Osteocyte (in vitro differentiated cells): ENCODE measurements at regions not wholly inside any gene's neighbourhood (a gene's known extent, or its start where the extent isn't known, plus 50 kb on each side); places are given as distances from the start of the nearest gene placed in this dataset.

Experiments
- DNase-seq: peaks from one replicate; pipeline ENCODE4 v3.0.0; 2021; ENCODE audit warnings: mixed read lengths; ENCODE audit not compliant: unreplicated experiment; ENCODE audit errors: extremely low spot score
- H3K27ac Mint-ChIP-seq: one replicate; pipeline ENCODE4 v1.8.0; 2021; ENCODE audit warnings: mild to moderate bottlenecking, mixed read lengths; ENCODE audit not compliant: unreplicated experiment
- H3K27me3 Mint-ChIP-seq: one replicate; pipeline ENCODE4 v1.8.0; 2021; ENCODE audit warnings: mixed read lengths; ENCODE audit not compliant: unreplicated experiment
- H3K36me3 Mint-ChIP-seq: one replicate; pipeline ENCODE4 v1.8.0; 2021; ENCODE audit warnings: mixed read lengths; ENCODE audit not compliant: unreplicated experiment
- H3K4me1 Mint-ChIP-seq: one replicate; pipeline ENCODE4 v1.8.0; 2021; ENCODE audit warnings: mixed read lengths; ENCODE audit not compliant: unreplicated experiment
- H3K4me3 Mint-ChIP-seq: one replicate; pipeline ENCODE4 v1.8.0; 2021; ENCODE audit warnings: mild to moderate bottlenecking, moderate library complexity, mixed read lengths; ENCODE audit not compliant: unreplicated experiment
- H3K9me3 Mint-ChIP-seq: one replicate; pipeline ENCODE4 v1.8.0; 2021; ENCODE audit warnings: mixed read lengths; ENCODE audit not compliant: unreplicated experiment
- CTCF ChIP-seq: fragments of 200-600 bp; sonication (generic); IDR thresholded peaks from 2 replicates; pipeline ENCODE4 v1.5.0; 2021; ENCODE audit warnings: antibody characterized with exemption, mild to moderate bottlenecking, moderate library complexity

DNA sequence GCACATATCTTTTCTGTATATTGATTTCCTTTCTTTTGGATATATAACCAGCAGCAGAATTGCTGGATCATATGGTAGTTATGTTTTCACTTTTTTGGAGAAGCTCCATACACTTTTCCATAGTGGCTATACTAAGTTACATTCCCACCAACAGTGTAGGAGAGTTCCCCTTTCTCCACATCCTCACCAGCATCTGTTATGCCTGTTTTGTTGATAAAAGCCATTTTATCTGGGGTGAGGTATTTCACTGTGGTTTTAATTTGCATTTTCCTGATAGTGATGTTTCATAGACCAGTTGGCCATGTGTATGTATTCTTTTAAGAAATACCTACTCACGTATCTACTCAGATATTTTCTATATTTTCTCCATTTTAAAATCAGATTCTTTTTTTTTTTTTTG is 419.3 kb upstream of the FAT3 start:
- peaks cover 3% of the 10 kb centered on the region for H3K27me3 Mint-ChIP-seq
- H3K9me3 Mint-ChIP-seq = no peaks in the 10 kb centered on the region
- no peak for TF ChIP-seq CTCF
- no peak overlapping the region for H3K4me3 Mint-ChIP-seq
- peaks cover 3% of the 10 kb centered on the region for H3K4me1 Mint-ChIP-seq
- no peak for DNase-seq
- no peak overlapping the region for H3K27ac Mint-ChIP-seq
- no peaks in the 10 kb centered on the region for H3K36me3 Mint-ChIP-seq

GRCh38 chr11:91804042-91804441 is 420.6 kb upstream of the FAT3 start:
- Mint-ChIP-seq H3K9me3 (no peaks in the 10 kb centered on the region), H3K4me1 (peaks cover 3% of the 10 kb centered on the region), H3K4me3 (no peak overlapping the region), H3K27me3 (peaks cover 3% of the 10 kb centered on the region), H3K36me3 (no peaks in the 10 kb centered on the region), H3K27ac (no peak overlapping the region)
- TF ChIP-seq CTCF = no peak
- no peak for DNase-seq

- peaks cover 3% of the 10 kb centered on the region for H3K27me3 Mint-ChIP-seq
- H3K27ac Mint-ChIP-seq = no peak overlapping the region
- TF ChIP-seq CTCF = no peak
- no peak for DNase-seq
- H3K36me3 Mint-ChIP-seq = no peaks in the 10 kb centered on the region
- no peak overlapping the region for H3K4me3 Mint-ChIP-seq
- peaks cover 3% of the 10 kb centered on the region for H3K4me1 Mint-ChIP-seq
- no peaks in the 10 kb centered on the region for H3K9me3 Mint-ChIP-seq
Measured at GRCh38 chr11:91802475-91802874, 422.1 kb upstream of the FAT3 start.

GRCh38 chr11:91800208-91800914 is 424.3 kb upstream of the FAT3 start:
- no peak overlapping the region for H3K27ac Mint-ChIP-seq
- no peak for TF ChIP-seq CTCF
- H3K36me3 Mint-ChIP-seq = no peaks in the 10 kb centered on the region
- DNase-seq = no peak
- H3K4me1 Mint-ChIP-seq = peaks cover 3% of the 10 kb centered on the region
- peaks cover 3% of the 10 kb centered on the region for H3K27me3 Mint-ChIP-seq
- H3K9me3 Mint-ChIP-seq = no peaks in the 10 kb centered on the region
- H3K4me3 Mint-ChIP-seq = no peak overlapping the region

GRCh38 chr11:91798240-91798639 is 426.4 kb upstream of the FAT3 start:
- Mint-ChIP-seq H3K4me1 (no peaks in the 10 kb centered on the region), H3K27me3 (peaks cover 3% of the 10 kb centered on the region), H3K4me3 (no peak overlapping the region), H3K36me3 (no peaks in the 10 kb centered on the region), H3K9me3 (no peaks in the 10 kb centered on the region), H3K27ac (no peak overlapping the region)
- no peak for DNase-seq
- no peak for TF ChIP-seq CTCF
